ENCODE measurements at regions not wholly inside any gene's neighbourhood (a gene's known extent, or its start where the extent isn't known, plus 50 kb on each side); places are given as distances from the start of the nearest gene placed in this dataset.

GRCh38 chr10:3584926-3585784 is 199.9 kb downstream of the KLF6 start:
- no peaks in the 10 kb centered on the region for H3K4me1 ChIP-seq (ENCODE audit: insufficient read depth, low read length)
- H3K27me3 ChIP-seq (ENCODE audit: insufficient read depth, low read length), result no peaks in the 10 kb centered on the region
- H3K4me3 ChIP-seq (ENCODE audit: low read length), result no peak overlapping the region
- H3K27ac ChIP-seq (ENCODE audit: low read length), result no peak overlapping the region
- H3K36me3 ChIP-seq (ENCODE audit: insufficient read depth, low read depth, low read length), result no peaks in the 10 kb centered on the region
- no peaks in the 10 kb centered on the region for H3K9me3 ChIP-seq (ENCODE audit: insufficient read depth, low read depth, low read length)
- H3K9ac ChIP-seq (ENCODE audit: low read depth, low read length), result no peak overlapping the region

DNA sequence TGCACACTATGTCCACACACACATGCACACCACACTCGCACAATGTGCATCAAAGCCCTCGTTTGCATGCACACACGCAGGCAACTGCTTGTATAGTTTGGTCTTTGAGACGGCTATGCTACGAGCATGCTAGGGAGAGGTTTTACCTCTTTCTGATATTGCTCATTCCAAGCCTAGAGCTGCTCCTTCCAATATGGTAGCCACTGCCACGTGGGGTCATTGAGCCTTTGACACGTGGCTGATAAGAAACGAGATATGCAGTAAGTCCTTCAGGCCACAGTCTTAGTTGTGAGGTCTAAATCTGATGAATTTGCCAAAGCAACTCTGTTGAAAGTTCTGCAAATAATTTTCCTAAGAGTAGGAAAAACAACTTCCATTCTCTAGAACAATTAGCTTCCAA is 204.4 kb downstream of the KLF6 start:
- no peak overlapping the region for H3K27ac ChIP-seq (ENCODE audit: low read length)
- no peaks in the 10 kb centered on the region for H3K27me3 ChIP-seq (ENCODE audit: insufficient read depth, low read length)
- H3K4me1 ChIP-seq (ENCODE audit: insufficient read depth, low read length), result peaks cover 5% of the 10 kb centered on the region; the same call in 1 of the 2 replicates
- no peaks in the 10 kb centered on the region for H3K9me3 ChIP-seq (ENCODE audit: insufficient read depth, low read depth, low read length)
- H3K4me3 ChIP-seq (ENCODE audit: low read length), result no peak overlapping the region
- H3K9ac ChIP-seq (ENCODE audit: low read depth, low read length), result no peak overlapping the region
- no peaks in the 10 kb centered on the region for H3K36me3 ChIP-seq (ENCODE audit: insufficient read depth, low read depth, low read length)

DNA sequence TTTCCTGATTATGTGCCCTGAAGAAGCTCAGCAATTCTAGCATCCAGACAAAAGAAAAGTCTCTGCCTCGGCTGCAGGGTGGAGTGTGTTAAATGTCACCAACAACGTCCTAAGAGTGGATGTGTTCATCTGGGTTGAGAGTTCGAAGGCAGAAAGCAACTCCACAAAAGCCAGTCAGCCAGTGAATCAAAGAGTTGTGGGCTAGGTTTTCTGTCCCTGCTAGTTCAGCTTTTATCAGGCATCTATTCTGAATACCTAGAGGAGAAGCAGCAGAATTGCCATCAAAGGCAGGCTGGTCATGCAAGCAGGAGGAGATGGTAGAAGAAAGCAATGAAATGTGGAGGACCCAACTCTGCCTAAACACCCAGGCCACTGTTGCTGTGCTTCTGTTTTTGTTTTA is 205.2 kb downstream of the KLF6 start:
- no peaks in the 10 kb centered on the region for H3K27me3 ChIP-seq (ENCODE audit: insufficient read depth, low read length)
- H3K9ac ChIP-seq (ENCODE audit: low read depth, low read length), result no peak overlapping the region
- H3K9me3 ChIP-seq (ENCODE audit: insufficient read depth, low read depth, low read length), result no peaks in the 10 kb centered on the region
- no peak overlapping the region for H3K4me3 ChIP-seq (ENCODE audit: low read length)
- no peaks in the 10 kb centered on the region for H3K36me3 ChIP-seq (ENCODE audit: insufficient read depth, low read depth, low read length)
- no peak overlapping the region for H3K27ac ChIP-seq (ENCODE audit: low read length)
- H3K4me1 ChIP-seq (ENCODE audit: insufficient read depth, low read length), result peaks cover 7% of the 10 kb centered on the region; the same call in 1 of the 2 replicates

DNA sequence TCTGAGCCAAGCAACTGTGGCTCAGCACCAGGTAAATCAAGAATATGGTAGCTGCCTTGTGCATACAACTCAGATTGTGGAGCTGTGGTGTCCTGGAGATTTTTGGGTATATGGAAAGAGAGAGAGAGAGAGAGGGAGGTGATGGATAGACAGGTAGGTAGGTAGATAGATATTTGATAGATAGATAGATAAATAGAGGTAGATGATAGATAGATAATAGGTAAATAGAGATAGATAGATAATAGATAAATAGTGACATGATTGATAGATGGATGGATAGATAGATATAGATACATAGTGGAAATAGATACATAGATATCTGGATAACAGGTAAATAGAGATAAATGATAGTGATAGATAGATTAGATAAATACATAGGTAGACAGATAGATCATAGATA is 206.3 kb downstream of the KLF6 start:
- H3K36me3 ChIP-seq (ENCODE audit: insufficient read depth, low read depth, low read length), result no peaks in the 10 kb centered on the region
- no peaks in the 10 kb centered on the region for H3K9me3 ChIP-seq (ENCODE audit: insufficient read depth, low read depth, low read length)
- peaks cover 7% of the 10 kb centered on the region; the same call in 1 of the 2 replicates for H3K4me1 ChIP-seq (ENCODE audit: insufficient read depth, low read length)
- H3K4me3 ChIP-seq (ENCODE audit: low read length), result no peak overlapping the region
- H3K27me3 ChIP-seq (ENCODE audit: insufficient read depth, low read length), result no peaks in the 10 kb centered on the region
- H3K9ac ChIP-seq (ENCODE audit: low read depth, low read length), result no peak overlapping the region
- H3K27ac ChIP-seq (ENCODE audit: low read length), result no peak overlapping the region

GRCh38 chr10:3578159-3578558 is 206.8 kb downstream of the KLF6 start:
- H3K36me3 ChIP-seq (ENCODE audit: insufficient read depth, low read depth, low read length), result no peaks in the 10 kb centered on the region
- no peak overlapping the region for H3K4me3 ChIP-seq (ENCODE audit: low read length)
- H3K9ac ChIP-seq (ENCODE audit: low read depth, low read length), result no peak overlapping the region

DNA sequence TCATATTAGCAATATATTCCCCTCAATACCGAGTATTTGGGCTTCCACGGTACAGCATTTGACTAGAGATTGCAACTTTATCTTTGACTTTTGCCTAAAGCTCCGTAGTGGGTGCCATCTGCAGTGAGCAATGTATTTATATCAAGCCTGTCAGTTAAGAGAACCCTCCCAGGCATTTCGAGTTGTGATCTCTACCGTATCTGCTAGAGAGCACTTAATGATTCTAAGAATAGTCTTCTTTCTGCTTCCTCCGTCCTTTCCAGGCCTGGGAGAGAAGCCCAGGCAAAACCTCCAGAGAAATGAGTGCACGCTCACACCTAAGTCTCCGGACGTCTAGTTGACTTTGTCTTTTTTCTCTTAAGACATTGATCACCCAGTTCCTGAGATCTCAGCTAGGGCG is 210.6 kb downstream of the KLF6 start:
- H3K36me3 ChIP-seq (ENCODE audit: insufficient read depth, low read depth, low read length), result no peaks in the 10 kb centered on the region
- H3K9ac ChIP-seq (ENCODE audit: low read depth, low read length), result no peak overlapping the region
- no peaks in the 10 kb centered on the region for H3K9me3 ChIP-seq (ENCODE audit: insufficient read depth, low read depth, low read length)
- no peaks in the 10 kb centered on the region for H3K27me3 ChIP-seq (ENCODE audit: insufficient read depth, low read length)
- H3K4me3 ChIP-seq (ENCODE audit: low read length), result no peak overlapping the region
- no peak overlapping the region for H3K27ac ChIP-seq (ENCODE audit: low read length)
- peaks cover 7% of the 10 kb centered on the region; the same call in 1 of the 2 replicates for H3K4me1 ChIP-seq (ENCODE audit: insufficient read depth, low read length)

More at GRCh38 chr10:3578159-3578558, 206.8 kb downstream of the KLF6 start:
- no peaks in the 10 kb centered on the region for H3K27me3 ChIP-seq (ENCODE audit: insufficient read depth, low read length)
- peaks cover 7% of the 10 kb centered on the region; the same call in 1 of the 2 replicates for H3K4me1 ChIP-seq (ENCODE audit: insufficient read depth, low read length)
- H3K27ac ChIP-seq (ENCODE audit: low read length), result no peak overlapping the region
- H3K9me3 ChIP-seq (ENCODE audit: insufficient read depth, low read depth, low read length), result no peaks in the 10 kb centered on the region

DNA sequence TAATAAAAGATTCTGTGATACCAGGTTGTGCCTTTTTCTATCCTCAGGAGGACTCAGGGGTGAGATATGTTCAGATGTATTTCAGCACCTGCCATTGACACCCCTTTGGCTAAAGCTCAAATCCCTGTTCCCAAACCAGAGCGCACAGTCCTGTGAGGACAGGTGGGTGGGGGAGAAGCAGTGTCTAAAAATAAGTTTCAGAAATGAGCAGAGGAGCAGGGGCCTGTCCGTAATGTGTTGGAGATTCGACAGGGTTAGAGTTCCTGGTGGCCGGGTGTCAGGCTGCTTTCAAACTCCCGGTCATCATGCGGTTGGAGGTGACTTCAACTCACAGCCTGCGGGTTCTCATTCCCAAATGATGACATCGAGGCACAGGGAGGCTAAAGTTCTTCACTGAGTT is 211.5 kb downstream of the KLF6 start:
- Histone ChIP-seq H3K4me1 (ENCODE audit: insufficient read depth, low read length) (peaks cover 7% of the 10 kb centered on the region; the same call in 1 of the 2 replicates), H3K9ac (ENCODE audit: low read depth, low read length) (no peak overlapping the region)

GRCh38 chr10:3571310-3571825 is 213.6 kb downstream of the KLF6 start:
- Histone ChIP-seq H3K9me3 (ENCODE audit: insufficient read depth, low read depth, low read length) (no peaks in the 10 kb centered on the region), H3K4me1 (ENCODE audit: insufficient read depth, low read length) (peaks cover 7% of the 10 kb centered on the region; the same call in 1 of the 2 replicates), H3K27me3 (ENCODE audit: insufficient read depth, low read length) (no peaks in the 10 kb centered on the region), H3K4me3 (ENCODE audit: low read length) (no peak overlapping the region), H3K27ac (ENCODE audit: low read length) (no peak overlapping the region), H3K9ac (ENCODE audit: low read depth, low read length) (no peak overlapping the region), H3K36me3 (ENCODE audit: insufficient read depth, low read depth, low read length) (no peaks in the 10 kb centered on the region)

More for the DNA sequence above, 211.5 kb downstream of the KLF6 start:
- H3K27me3 ChIP-seq (ENCODE audit: insufficient read depth, low read length), result no peaks in the 10 kb centered on the region
- H3K27ac ChIP-seq (ENCODE audit: low read length), result no peak overlapping the region
- H3K36me3 ChIP-seq (ENCODE audit: insufficient read depth, low read depth, low read length), result no peaks in the 10 kb centered on the region
- no peak overlapping the region for H3K4me3 ChIP-seq (ENCODE audit: low read length)
- no peaks in the 10 kb centered on the region for H3K9me3 ChIP-seq (ENCODE audit: insufficient read depth, low read depth, low read length)

DNA sequence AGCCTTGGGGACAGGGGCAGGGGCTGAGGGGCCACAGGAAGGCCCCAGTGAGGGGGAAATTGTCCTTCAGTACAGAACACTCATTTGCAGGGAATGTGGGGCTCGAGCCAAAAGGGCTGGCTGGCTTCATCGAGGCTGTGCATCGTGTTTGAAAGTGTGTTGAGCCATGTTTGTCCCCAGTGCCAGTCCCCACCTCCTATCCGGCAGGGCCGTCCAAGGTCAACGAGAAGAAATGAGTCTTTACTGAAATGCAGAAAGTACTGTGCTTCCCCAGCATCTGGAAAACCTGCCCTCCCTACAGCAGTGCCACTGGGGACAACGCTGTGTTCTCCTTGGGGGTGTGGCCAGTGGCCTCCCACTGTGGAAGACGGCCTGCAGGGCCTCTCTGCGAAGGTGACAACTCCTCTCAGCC is 214.1 kb downstream of the KLF6 start:
- peaks cover 5% of the 10 kb centered on the region; the same call in 1 of the 2 replicates for H3K4me1 ChIP-seq (ENCODE audit: insufficient read depth, low read length)
- H3K36me3 ChIP-seq (ENCODE audit: insufficient read depth, low read depth, low read length), result no peaks in the 10 kb centered on the region
- H3K9ac ChIP-seq (ENCODE audit: low read depth, low read length), result no peak overlapping the region
- H3K27me3 ChIP-seq (ENCODE audit: insufficient read depth, low read length), result no peaks in the 10 kb centered on the region
- peaks cover under 1% of the 10 kb centered on the region; the same call in 1 of the 2 replicates for H3K9me3 ChIP-seq (ENCODE audit: insufficient read depth, low read depth, low read length)
- H3K27ac ChIP-seq (ENCODE audit: low read length), result no peak overlapping the region
- no peak overlapping the region for H3K4me3 ChIP-seq (ENCODE audit: low read length)

DNA sequence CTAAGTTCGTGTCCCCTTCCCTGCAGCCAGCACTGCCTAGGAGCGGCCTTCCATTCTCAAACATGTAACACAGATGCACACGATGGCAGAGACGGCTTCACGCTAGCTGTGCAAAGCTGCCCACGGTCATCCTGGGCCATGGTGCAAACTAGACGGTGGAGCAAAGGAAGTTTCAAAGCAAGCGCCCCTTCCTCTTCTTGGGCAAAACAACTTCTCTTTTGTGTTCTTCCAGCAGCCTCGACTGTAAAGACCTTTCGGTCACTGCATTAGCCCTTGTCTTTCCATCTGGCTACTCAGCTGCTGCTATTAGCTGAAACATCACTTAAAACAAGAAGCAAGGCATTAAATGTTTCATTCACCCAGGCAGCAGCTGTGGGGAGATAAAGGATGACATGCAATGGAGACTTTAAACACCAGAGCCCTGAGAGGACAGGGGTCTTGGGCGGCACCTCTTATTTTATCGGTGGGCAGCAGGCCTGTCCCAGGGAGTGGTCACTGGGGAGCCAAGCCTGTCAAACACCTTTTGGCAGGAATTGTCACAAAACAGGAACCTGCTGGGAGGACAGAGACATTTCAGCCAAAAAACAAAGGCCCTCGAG is 214.8 kb downstream of the KLF6 start:
- H3K4me1 ChIP-seq (ENCODE audit: insufficient read depth, low read length), result no peaks in the 10 kb centered on the region

GRCh38 chr10:3568983-3569382 is 216.0 kb downstream of the KLF6 start:
- Histone ChIP-seq H3K4me3 (ENCODE audit: low read length) (no peak overlapping the region), H3K27ac (ENCODE audit: low read length) (no peak overlapping the region)

More for the DNA sequence above, 214.8 kb downstream of the KLF6 start:
- Histone ChIP-seq H3K9me3 (ENCODE audit: insufficient read depth, low read depth, low read length) (peaks cover 3% of the 10 kb centered on the region; the same call in 1 of the 2 replicates), H3K36me3 (ENCODE audit: insufficient read depth, low read depth, low read length) (no peaks in the 10 kb centered on the region), H3K9ac (ENCODE audit: low read depth, low read length) (no peak overlapping the region), H3K4me3 (ENCODE audit: low read length) (no peak overlapping the region), H3K27ac (ENCODE audit: low read length) (no peak overlapping the region), H3K27me3 (ENCODE audit: insufficient read depth, low read length) (no peaks in the 10 kb centered on the region)

More at GRCh38 chr10:3568983-3569382, 216.0 kb downstream of the KLF6 start:
- peaks cover 3% of the 10 kb centered on the region; the same call in 1 of the 2 replicates for H3K9me3 ChIP-seq (ENCODE audit: insufficient read depth, low read depth, low read length)
- H3K27me3 ChIP-seq (ENCODE audit: insufficient read depth, low read length), result no peaks in the 10 kb centered on the region
- H3K4me1 ChIP-seq (ENCODE audit: insufficient read depth, low read length), result no peaks in the 10 kb centered on the region
- no peaks in the 10 kb centered on the region for H3K36me3 ChIP-seq (ENCODE audit: insufficient read depth, low read depth, low read length)
- no peak overlapping the region for H3K9ac ChIP-seq (ENCODE audit: low read depth, low read length)

All from iPS-20b (cell line).